ENCODE measurements at regions not wholly inside any gene's neighbourhood (a gene's known extent, or its start where the extent isn't known, plus 50 kb on each side); places are given as distances from the start of the nearest gene placed in this dataset.

- no peak for TF ChIP-seq CTCF (IDR thresholded peaks at IDR 0.05)
- TF ChIP-seq POLR2AphosphoS5 (IDR thresholded peaks at IDR 0.05) = no peak
- no peak for TF ChIP-seq POLR2A (IDR thresholded peaks at IDR 0.05)
- TF ChIP-seq EP300 (IDR thresholded peaks at IDR 0.05) = no peak
Observed at GRCh38 chr1:29382851-29383745, 146.8 kb downstream of the PTPRU start.

All from upper lobe of left lung (tissue), 4 donors.